PC-9 (cell line): ENCODE measurements at regions not wholly inside any gene's neighbourhood (a gene's known extent, or its start where the extent isn't known, plus 50 kb on each side); places are given as distances from the start of the nearest gene placed in this dataset.

Experiments used
- BruUV-seq: library from RNA; stranded (reverse); fragments of 400-500 nt; replicated peaks from 2 replicates; lab custom pipeline; 2021; lab: Mats Ljungman, UMichigan
- CTCF ChIA-PET: fragments of 300-600 bp; sonication (Branson Sonifier 250); formaldehyde crosslinking; loops from one replicate; lab custom pipeline; 2022; ENCODE audit warnings: antibody characterized with exemption; lab: Charles Lee
- POLR2A ChIA-PET: fragments of 300-600 bp; sonication (Branson Sonifier 250); formaldehyde crosslinking; loops from one replicate; lab custom pipeline; 2022; ENCODE audit warnings: antibody characterized with exemption; ENCODE audit not compliant: unreplicated experiment; lab: Charles Lee
- DNase-seq, 2 experiments: peaks; one replicate each; pipeline versions ENCODE4 v3.0.0 to v3.0.0-alpha.2; 2015 to 2022; ENCODE audit warnings: mixed read lengths in 1 of 2
- H2AFZ ChIP-seq: fragments of 200-600 bp; sonication (generic); 2 replicates; pipeline ENCODE4 v1.8.1; 2017; ENCODE audit warnings: antibody characterized with exemption
- H3F3A ChIP-seq: fragments of 200-600 bp; sonication (generic); 2 replicates; pipeline ENCODE4 v1.8.1; 2017; ENCODE audit warnings: antibody characterized with exemption, mild to moderate bottlenecking, low read depth; ENCODE audit not compliant: insufficient read depth
- H3K27ac ChIP-seq: fragments of 200-600 bp; sonication (generic); 2 replicates; pipeline ENCODE4 v1.6.1; 2016; ENCODE audit warnings: mixed run types
- H3K27me3 ChIP-seq: fragments of 200-600 bp; sonication (generic); 2 replicates; pipeline ENCODE4 v1.6.1; 2016; ENCODE audit warnings: low read depth, mixed run types; ENCODE audit not compliant: insufficient read depth
- H3K36me3 ChIP-seq: fragments of 200-600 bp; sonication (generic); 2 replicates; pipeline ENCODE4 v1.6.1; 2016; ENCODE audit warnings: low read depth, mixed run types
- H3K4me1 ChIP-seq: fragments of 200-600 bp; sonication (generic); replicated peaks from 2 replicates; pipeline ENCODE4 v1.6.1; 2016; ENCODE audit warnings: mixed run types; ENCODE audit not compliant: insufficient read depth
- H3K4me2 ChIP-seq: fragments of 200-600 bp; sonication (generic); 2 replicates; pipeline ENCODE4 v1.6.1; 2017; ENCODE audit warnings: mixed run types
- H3K4me3 ChIP-seq: fragments of 200-600 bp; sonication (generic); 2 replicates; pipeline ENCODE4 v1.6.1; 2016; ENCODE audit warnings: mixed run types
- H3K79me2 ChIP-seq: fragments of 200-600 bp; sonication (generic); 2 replicates; pipeline ENCODE4 v1.6.1; 2017; ENCODE audit warnings: low read depth, mixed run types
- H3K9me2 ChIP-seq: fragments of 200-600 bp; sonication (generic); 2 replicates; pipeline ENCODE4 v1.8.1; 2017; ENCODE audit warnings: mild to moderate bottlenecking; ENCODE audit not compliant: insufficient read depth
- H3K9me3 ChIP-seq: fragments of 200-600 bp; sonication (generic); 2 replicates; pipeline ENCODE4 v1.8.1; 2016; ENCODE audit warnings: low read depth; ENCODE audit not compliant: insufficient read depth
- H4K20me1 ChIP-seq: fragments of 200-600 bp; sonication (generic); 2 replicates; pipeline ENCODE4 v1.8.1; 2017; ENCODE audit not compliant: insufficient read depth
- CTCF ChIP-seq: fragments of 200-600 bp; sonication (generic); conservative IDR thresholded peaks from 2 replicates; pipeline ENCODE4 v1.6.1; 2017; ENCODE audit warnings: mixed run types, antibody characterized with exemption, mild to moderate bottlenecking, moderate library complexity
- EZH2 ChIP-seq: fragments of 200-600 bp; sonication (generic); IDR thresholded peaks from 2 replicates; pipeline ENCODE4 v1.8.0; 2017; ENCODE audit warnings: antibody characterized with exemption, low read depth
- intact Hi-C: fragments of 100-400 bp; cut with micrococcal nuclease; formaldehyde crosslinking; loops from one replicate; pipeline ENCODE4 v1.10.0; 2022; ENCODE audit not compliant: unreplicated experiment

- H3F3A ChIP-seq: no peaks in the 10 kb centered on the region
- no peak overlapping the region for H3K27ac ChIP-seq
- H3K4me2 ChIP-seq: no peak overlapping the region
- no peaks in the 10 kb centered on the region for H3K27me3 ChIP-seq
- TF ChIP-seq CTCF: no peak
- no peak for TF ChIP-seq EZH2
- intact Hi-C loops: no loop called here
- no peaks in the 10 kb centered on the region for H3K9me3 ChIP-seq
- H3K79me2 ChIP-seq: no peaks in the 10 kb centered on the region
- ChIA-PET POLR2A (interaction anchor here (0.6 kb wide), 1 partner anchor 1936 kb away, joined by 3 read pairs; no protein-coding TSS in a partner anchor), CTCF (no interaction called here)
- no peaks in the 10 kb centered on the region for H3K4me1 ChIP-seq
- H2AFZ ChIP-seq: no peak overlapping the region
- no peak overlapping the region for H3K4me3 ChIP-seq
- H3K36me3 ChIP-seq: no peaks in the 10 kb centered on the region
- H4K20me1 ChIP-seq: no peaks in the 10 kb centered on the region
- no TSS peak for BruUV-seq
- DNase-seq: peak in 1 of 2 experiments; percentile 10
- no peaks in the 10 kb centered on the region for H3K9me2 ChIP-seq
These were observed 420.6 kb upstream of the FAT3 start for GRCh38 chr11:91804042-91804441.

- H3K79me2 ChIP-seq: no peaks in the 10 kb centered on the region
- intact Hi-C loops: no loop called here
- no peak for TF ChIP-seq CTCF
- no peak for TF ChIP-seq EZH2
- DNase-seq: no peak
- H3K9me3 ChIP-seq: no peaks in the 10 kb centered on the region
- H3K9me2 ChIP-seq: no peaks in the 10 kb centered on the region
- no peaks in the 10 kb centered on the region for H3K36me3 ChIP-seq
- no peak overlapping the region for H3K4me3 ChIP-seq
- H2AFZ ChIP-seq: no peak overlapping the region
- no peaks in the 10 kb centered on the region for H3K27me3 ChIP-seq
- no peaks in the 10 kb centered on the region for H3F3A ChIP-seq
- no TSS peak for BruUV-seq
- no peaks in the 10 kb centered on the region for H4K20me1 ChIP-seq
- no peaks in the 10 kb centered on the region for H3K4me1 ChIP-seq
- CTCF ChIA-PET: no interaction called here
- no peak overlapping the region for H3K4me2 ChIP-seq
- POLR2A ChIA-PET: no interaction called here
- no peak overlapping the region for H3K27ac ChIP-seq
These were observed 422.1 kb upstream of the FAT3 start for GRCh38 chr11:91802475-91802874.

DNA sequence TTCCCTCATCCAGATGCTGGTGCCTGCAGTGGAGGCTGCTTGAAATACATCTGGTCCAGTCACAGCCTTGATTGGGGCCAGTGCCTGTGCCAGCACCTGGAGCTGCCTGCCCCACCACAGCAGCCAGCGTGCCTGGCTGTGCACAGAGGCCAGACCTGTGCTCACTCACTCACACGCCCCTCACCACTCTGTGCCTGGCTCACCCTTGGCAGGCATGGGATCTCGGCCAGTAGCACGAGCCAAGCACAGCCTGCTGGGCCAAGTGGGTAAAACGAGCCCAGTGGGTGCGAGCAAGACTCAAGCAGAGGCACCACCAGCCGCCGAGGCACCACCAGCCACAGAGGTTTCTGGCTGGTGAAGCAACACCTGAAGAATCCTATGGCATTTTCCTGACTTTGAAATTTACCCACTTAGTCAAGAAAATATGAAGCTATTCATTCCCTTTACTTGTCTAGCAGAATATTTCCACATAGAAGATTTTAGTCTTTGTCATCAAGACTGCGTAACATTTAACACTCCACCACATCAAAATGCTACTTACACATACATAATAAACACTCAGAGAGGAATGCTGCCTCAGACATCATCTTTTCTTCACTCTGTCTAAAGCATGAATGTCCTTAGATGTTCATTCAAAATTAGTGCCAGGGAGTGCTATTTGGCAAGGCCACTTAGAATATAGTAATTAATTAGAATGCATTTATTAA, 424.3 kb upstream of the FAT3 start:
- ChIA-PET POLR2A (no interaction called here), CTCF (interaction anchor here (0.6 kb wide), 1 partner anchor 27 kb away, joined by 4 read pairs; no protein-coding TSS in a partner anchor)
- no peaks in the 10 kb centered on the region for H4K20me1 ChIP-seq
- intact Hi-C loops: no loop called here
- H3K4me3 ChIP-seq: no peak overlapping the region
- H3K9me3 ChIP-seq: no peaks in the 10 kb centered on the region
- DNase-seq: no peak
- no peaks in the 10 kb centered on the region for H3F3A ChIP-seq
- H3K4me1 ChIP-seq: no peaks in the 10 kb centered on the region
- no peak for TF ChIP-seq EZH2
- TF ChIP-seq CTCF: no peak
- no peak overlapping the region for H3K27ac ChIP-seq
- H2AFZ ChIP-seq: no peak overlapping the region
- no peaks in the 10 kb centered on the region for H3K36me3 ChIP-seq
- no peak overlapping the region for H3K4me2 ChIP-seq
- no peaks in the 10 kb centered on the region for H3K79me2 ChIP-seq
- H3K9me2 ChIP-seq: no peaks in the 10 kb centered on the region
- H3K27me3 ChIP-seq: no peaks in the 10 kb centered on the region
- no TSS peak for BruUV-seq
